OCI-LY1 (cell line): ENCODE measurements at regions not wholly inside any gene's neighbourhood (a gene's known extent, or its start where the extent isn't known, plus 50 kb on each side); places are given as distances from the start of the nearest gene placed in this dataset.

Source experiments
- H2AFZ ChIP-seq: fragments of 200-600 bp; sonication (generic), shearing (Covaris generic); 2 replicates; pipeline ENCODE4 v1.6.0; 2014; ENCODE audit warnings: antibody characterized with exemption, mild to moderate bottlenecking, low read length
- H3F3A ChIP-seq: fragments of 200-600 bp; sonication (generic), shearing (Covaris generic); 2 replicates; pipeline ENCODE4 v1.6.0; 2014; ENCODE audit warnings: mild to moderate bottlenecking, antibody characterized with exemption, low read length, moderate library complexity; ENCODE audit not compliant: insufficient read depth
- H3K27ac ChIP-seq: fragments of 200-600 bp; sonication (generic); 2 replicates; pipeline ENCODE4 v1.5.1; 2014; ENCODE audit warnings: low read length, mixed run types, mild to moderate bottlenecking, low read depth; ENCODE audit not compliant: poor library complexity, severe bottlenecking
- H3K27me3 ChIP-seq: fragments of 200-600 bp; sonication (generic); 2 replicates; pipeline ENCODE4 v1.6.0; 2014; ENCODE audit warnings: antibody characterized with exemption, mild to moderate bottlenecking, low read length, moderate library complexity; ENCODE audit not compliant: insufficient read depth
- H3K36me3 ChIP-seq: fragments of 200-600 bp; sonication (generic); 2 replicates; pipeline ENCODE4 v1.6.1; 2014; ENCODE audit warnings: mild to moderate bottlenecking, antibody characterized with exemption, low read length, moderate library complexity, mixed read lengths; ENCODE audit not compliant: insufficient read depth
- H3K4me1 ChIP-seq: fragments of 200-600 bp; sonication (generic); 2 replicates; pipeline ENCODE4 v1.5.1; 2014; ENCODE audit warnings: mild to moderate bottlenecking, low read length, moderate library complexity; ENCODE audit not compliant: insufficient read depth, severe bottlenecking
- H3K4me2 ChIP-seq: fragments of 200-600 bp; sonication (generic), shearing (Covaris generic); 2 replicates; pipeline ENCODE4 v1.6.1; 2014; ENCODE audit warnings: low read length
- H3K4me3 ChIP-seq: fragments of 200-600 bp; sonication (generic); 2 replicates; pipeline ENCODE4 v1.5.1; 2014; ENCODE audit warnings: low read length, low read depth, mild to moderate bottlenecking, mixed read lengths; ENCODE audit not compliant: poor library complexity, severe bottlenecking
- H3K79me2 ChIP-seq: fragments of 200-600 bp; shearing (Covaris generic); 2 replicates; pipeline ENCODE4 v1.6.1; 2016; ENCODE audit warnings: mixed run types, low read length, mixed read lengths; ENCODE audit not compliant: insufficient read depth
- H3K9ac ChIP-seq: fragments of 200-600 bp; sonication (generic), shearing (Covaris generic); 2 replicates; pipeline ENCODE4 v1.6.1; 2014; ENCODE audit warnings: mild to moderate bottlenecking, low read length, mixed read lengths
- H3K9me2 ChIP-seq: fragments of 200-600 bp; sonication (generic), shearing (Covaris generic); 2 replicates; pipeline ENCODE4 v1.6.1; 2014; ENCODE audit warnings: low read depth, mild to moderate bottlenecking, low read length, mixed read lengths
- H3K9me3 ChIP-seq: fragments of 200-600 bp; shearing (Covaris generic); 2 replicates; pipeline ENCODE4 v1.6.1; 2014; ENCODE audit warnings: low read length, mixed read lengths
- H4K20me1 ChIP-seq: fragments of 200-600 bp; sonication (generic), shearing (Covaris generic); 2 replicates; pipeline ENCODE4 v1.6.0; 2016; ENCODE audit warnings: mild to moderate bottlenecking, low read length; ENCODE audit not compliant: insufficient read depth
- EZH2 ChIP-seq: fragments of 200-600 bp; sonication (generic), shearing (Covaris generic); IDR thresholded peaks from 2 replicates; pipeline ENCODE4 v1.8.0; 2017; ENCODE audit warnings: borderline replicate concordance, mixed run types, mild to moderate bottlenecking, antibody characterized with exemption, low read length, moderate library complexity, mixed read lengths
- TF ChIP-seq, protein P1 (sequence below): fragments of 200-600 bp; sonication (generic), shearing (Covaris generic); IDR thresholded peaks from 2 replicates; pipeline ENCODE4 v1.5.1; 2017; ENCODE audit warnings: mild to moderate bottlenecking, antibody characterized with exemption, low read length, moderate library complexity, mixed read lengths

DNA sequence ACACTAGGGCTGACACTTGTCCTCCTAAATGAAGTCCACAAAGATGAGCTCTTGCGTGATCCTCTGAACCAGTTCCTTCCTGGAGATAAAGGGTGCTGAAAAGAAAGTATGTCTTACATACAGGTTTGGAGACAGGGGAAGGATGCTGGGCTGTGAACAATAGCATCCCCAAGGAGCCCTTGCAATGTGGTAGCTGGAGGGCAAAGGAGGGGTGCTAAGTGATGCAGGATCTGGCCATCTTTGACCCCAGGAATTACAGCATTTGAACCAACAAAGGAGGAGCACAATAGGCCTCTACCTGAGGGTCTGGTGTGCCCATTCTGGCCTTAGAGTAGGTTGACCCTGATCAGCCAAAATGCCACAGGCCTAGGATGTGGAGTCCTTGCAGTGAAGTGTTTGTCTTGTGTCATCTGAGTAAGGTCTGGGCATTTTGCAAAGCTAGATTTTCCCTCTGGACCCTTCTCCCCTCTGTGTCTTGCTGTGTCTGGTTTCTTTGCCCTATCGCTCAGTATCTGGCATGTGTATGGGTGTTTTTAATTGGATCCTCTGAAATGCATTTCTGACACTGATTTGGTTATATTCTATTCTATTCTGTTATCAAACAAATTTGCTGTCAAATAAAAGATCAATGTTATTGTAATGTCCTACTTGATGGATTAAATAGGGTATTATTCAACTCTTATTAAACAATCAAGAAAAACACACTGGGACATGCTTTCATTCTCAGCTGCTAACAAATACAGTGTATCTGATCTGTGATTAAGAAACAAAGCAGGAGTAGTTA, 364.8 kb upstream of the MEIS1 start:
- H3F3A ChIP-seq, result no peaks in the 10 kb centered on the region
- no peaks in the 10 kb centered on the region for H3K36me3 ChIP-seq
- H2AFZ ChIP-seq, result no peak overlapping the region
- H3K4me1 ChIP-seq, result no peaks in the 10 kb centered on the region
- no peaks in the 10 kb centered on the region for H3K27me3 ChIP-seq
- H3K9me2 ChIP-seq, result no peaks in the 10 kb centered on the region
- no peak overlapping the region for H3K4me3 ChIP-seq
- H3K4me2 ChIP-seq, result no peak overlapping the region
- no peaks in the 10 kb centered on the region for H3K9me3 ChIP-seq
- H3K27ac ChIP-seq, result no peak overlapping the region
- no peaks in the 10 kb centered on the region for H4K20me1 ChIP-seq
- no peak for TF ChIP-seq EZH2
- TF ChIP-seq, protein P1, sequence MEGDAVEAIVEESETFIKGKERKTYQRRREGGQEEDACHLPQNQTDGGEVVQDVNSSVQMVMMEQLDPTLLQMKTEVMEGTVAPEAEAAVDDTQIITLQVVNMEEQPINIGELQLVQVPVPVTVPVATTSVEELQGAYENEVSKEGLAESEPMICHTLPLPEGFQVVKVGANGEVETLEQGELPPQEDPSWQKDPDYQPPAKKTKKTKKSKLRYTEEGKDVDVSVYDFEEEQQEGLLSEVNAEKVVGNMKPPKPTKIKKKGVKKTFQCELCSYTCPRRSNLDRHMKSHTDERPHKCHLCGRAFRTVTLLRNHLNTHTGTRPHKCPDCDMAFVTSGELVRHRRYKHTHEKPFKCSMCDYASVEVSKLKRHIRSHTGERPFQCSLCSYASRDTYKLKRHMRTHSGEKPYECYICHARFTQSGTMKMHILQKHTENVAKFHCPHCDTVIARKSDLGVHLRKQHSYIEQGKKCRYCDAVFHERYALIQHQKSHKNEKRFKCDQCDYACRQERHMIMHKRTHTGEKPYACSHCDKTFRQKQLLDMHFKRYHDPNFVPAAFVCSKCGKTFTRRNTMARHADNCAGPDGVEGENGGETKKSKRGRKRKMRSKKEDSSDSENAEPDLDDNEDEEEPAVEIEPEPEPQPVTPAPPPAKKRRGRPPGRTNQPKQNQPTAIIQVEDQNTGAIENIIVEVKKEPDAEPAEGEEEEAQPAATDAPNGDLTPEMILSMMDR, result no peak
- no peak overlapping the region for H3K9ac ChIP-seq
- no peaks in the 10 kb centered on the region for H3K79me2 ChIP-seq

DNA sequence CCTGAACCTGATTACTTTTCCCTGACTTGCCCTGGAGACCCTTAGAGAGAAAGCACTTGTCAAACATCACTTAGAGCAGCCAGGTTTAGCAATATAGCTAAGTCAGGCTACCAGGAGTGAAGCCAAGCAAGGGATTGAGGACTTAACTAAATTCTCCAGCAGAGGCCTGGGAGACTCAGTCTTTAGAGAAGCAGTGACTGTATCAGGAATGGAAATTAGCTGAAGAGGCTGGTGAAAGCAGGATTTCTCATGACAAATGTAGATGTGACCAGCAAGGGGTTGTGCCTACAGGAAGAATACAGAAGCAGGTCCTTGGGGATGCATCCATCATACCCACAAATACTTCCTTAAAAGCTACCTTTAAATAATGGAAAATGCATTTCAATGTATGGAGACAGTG, 368.9 kb upstream of the MEIS1 start:
- H3K27me3 ChIP-seq, result no peaks in the 10 kb centered on the region
- no peak overlapping the region for H2AFZ ChIP-seq
- no peaks in the 10 kb centered on the region for H3F3A ChIP-seq
- no peaks in the 10 kb centered on the region for H3K4me1 ChIP-seq
- H4K20me1 ChIP-seq, result no peaks in the 10 kb centered on the region
- no peak overlapping the region for H3K4me3 ChIP-seq
- H3K9me3 ChIP-seq, result no peaks in the 10 kb centered on the region
- no peaks in the 10 kb centered on the region for H3K9me2 ChIP-seq
- no peak overlapping the region for H3K9ac ChIP-seq
- TF ChIP-seq, protein P1, result no peak
- TF ChIP-seq EZH2, result no peak
- H3K4me2 ChIP-seq, result no peak overlapping the region
- H3K27ac ChIP-seq, result no peak overlapping the region
- no peaks in the 10 kb centered on the region for H3K36me3 ChIP-seq
- H3K79me2 ChIP-seq, result no peaks in the 10 kb centered on the region

DNA sequence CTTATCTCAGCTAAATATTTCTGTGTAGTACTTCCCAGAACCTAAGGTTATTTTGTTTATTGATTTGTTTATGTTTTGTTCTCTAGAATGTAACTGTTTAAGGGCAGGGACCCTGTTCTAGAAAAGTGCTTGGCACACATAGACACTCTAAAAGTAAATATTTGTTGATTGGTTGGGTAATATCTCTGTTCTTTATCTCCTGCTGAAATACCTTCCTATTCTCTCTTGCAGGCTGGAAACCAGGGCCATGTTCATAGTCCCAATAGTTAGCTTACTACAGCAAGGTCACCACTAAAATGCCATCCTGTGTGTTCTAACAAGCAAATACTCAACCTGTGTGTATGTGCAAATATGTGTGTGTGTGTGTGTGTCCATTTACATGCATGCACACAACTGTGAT, 375.6 kb upstream of the MEIS1 start:
- H3K4me1 ChIP-seq, result no peaks in the 10 kb centered on the region
- no peak overlapping the region for H2AFZ ChIP-seq
- H3K9me2 ChIP-seq, result no peaks in the 10 kb centered on the region
- H3F3A ChIP-seq, result no peaks in the 10 kb centered on the region
- no peaks in the 10 kb centered on the region for H3K79me2 ChIP-seq
- no peaks in the 10 kb centered on the region for H3K36me3 ChIP-seq
- no peaks in the 10 kb centered on the region for H4K20me1 ChIP-seq
- H3K4me3 ChIP-seq, result no peak overlapping the region
- no peak for TF ChIP-seq EZH2
- TF ChIP-seq, protein P1, result no peak
- no peak overlapping the region for H3K4me2 ChIP-seq
- H3K9ac ChIP-seq, result no peak overlapping the region
- no peaks in the 10 kb centered on the region for H3K9me3 ChIP-seq
- H3K27me3 ChIP-seq, result no peaks in the 10 kb centered on the region
- H3K27ac ChIP-seq, result no peak overlapping the region
